GM19397 (cell line): ENCODE measurements at regions not wholly inside any gene's neighbourhood (a gene's known extent, or its start where the extent isn't known, plus 50 kb on each side); places are given as distances from the start of the nearest gene placed in this dataset.
"Not testable (repeated sequence)": the region's sequence is repeated elsewhere in the genome, so short reads cannot be mapped to it uniquely, and the experiment has no call there.

Source experiments
- ATAC-seq: cut with Tn5 transposase; IDR thresholded peaks from one replicate; pipeline ENCODE4 v1.9.1; 2021; ENCODE audit warnings: mild to moderate bottlenecking, moderate library complexity; ENCODE audit not compliant: unreplicated experiment

DNA sequence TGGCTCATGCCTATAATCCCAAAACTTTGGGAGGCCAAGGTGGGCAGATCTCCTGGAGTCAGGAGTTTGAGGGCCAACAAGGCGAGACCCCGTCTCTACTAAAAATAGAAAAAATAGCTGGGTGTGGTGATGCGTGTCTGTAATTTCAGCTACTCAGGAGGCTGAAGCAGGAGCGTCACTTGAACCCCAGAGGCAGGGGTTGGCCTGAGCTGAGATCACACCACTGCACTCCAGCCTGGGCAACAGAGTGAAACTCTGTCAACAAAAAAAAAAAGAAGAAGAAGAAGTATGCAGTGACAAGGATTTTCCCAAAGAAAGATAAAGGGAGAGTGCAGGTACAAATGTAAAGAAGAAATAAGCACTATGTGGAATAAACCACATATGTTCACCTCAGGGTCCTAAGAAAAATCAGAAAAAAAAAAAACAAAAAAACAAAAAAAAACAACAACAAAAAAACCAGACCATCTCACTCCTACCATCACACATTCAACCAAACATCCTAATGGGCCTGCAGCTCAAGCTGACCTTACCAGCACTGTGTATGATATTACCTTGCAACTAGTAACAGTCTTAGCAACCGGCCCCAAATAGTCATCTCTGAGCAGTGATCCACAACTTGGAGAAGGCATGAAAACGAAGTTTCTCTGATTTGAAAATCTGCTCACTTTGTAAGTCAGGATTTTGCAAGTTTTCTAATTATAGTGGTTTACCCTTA is 296.7 kb upstream of the PROK2 start:
- no peak for ATAC-seq

GRCh38 chr3:72080800-72081199 is 295.9 kb upstream of the PROK2 start:
- ATAC-seq = no peak

DNA sequence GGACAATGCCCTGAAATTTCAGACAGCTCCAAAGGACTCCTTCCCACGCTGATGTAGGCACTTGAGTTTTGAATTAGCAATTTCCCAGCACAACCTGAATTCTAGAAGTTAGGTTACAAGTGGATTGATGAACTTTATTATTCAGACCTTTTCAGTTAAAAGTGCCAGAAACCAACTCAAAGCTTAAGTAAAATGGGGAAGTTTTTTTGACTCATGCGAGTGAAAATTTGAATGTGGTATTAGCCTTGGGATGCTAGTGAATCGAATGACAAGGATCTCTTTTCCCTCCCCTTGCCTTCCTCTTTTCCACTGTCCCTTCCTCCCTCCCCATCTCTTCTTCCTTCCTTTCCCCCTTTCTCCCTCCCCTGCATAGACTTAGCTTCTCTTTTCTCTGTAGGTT is 295.1 kb upstream of the PROK2 start:
- ATAC-seq = no peak

DNA sequence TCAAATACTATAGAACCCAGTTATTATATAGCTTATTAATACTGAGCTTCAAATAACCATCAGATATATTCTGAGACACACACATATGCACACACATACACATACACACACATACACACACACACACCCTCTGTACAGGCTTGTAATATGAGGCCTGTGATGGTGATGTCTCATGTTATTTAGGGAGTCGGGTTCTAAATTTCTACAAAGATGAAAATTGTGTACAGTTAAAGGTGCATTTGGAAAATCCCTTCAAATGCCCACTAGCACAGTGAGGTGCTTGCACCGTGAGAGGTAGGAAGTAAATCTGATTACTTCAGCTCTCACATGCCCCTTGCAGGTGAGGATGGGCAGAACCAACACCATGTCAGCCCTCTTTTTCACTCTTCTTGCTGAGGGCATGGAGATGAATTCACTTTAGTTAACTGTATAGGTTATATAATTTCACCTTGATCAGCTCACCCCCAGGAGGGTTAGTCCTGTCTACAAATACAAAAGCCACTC is 294.5 kb upstream of the PROK2 start:
- no peak for ATAC-seq

DNA sequence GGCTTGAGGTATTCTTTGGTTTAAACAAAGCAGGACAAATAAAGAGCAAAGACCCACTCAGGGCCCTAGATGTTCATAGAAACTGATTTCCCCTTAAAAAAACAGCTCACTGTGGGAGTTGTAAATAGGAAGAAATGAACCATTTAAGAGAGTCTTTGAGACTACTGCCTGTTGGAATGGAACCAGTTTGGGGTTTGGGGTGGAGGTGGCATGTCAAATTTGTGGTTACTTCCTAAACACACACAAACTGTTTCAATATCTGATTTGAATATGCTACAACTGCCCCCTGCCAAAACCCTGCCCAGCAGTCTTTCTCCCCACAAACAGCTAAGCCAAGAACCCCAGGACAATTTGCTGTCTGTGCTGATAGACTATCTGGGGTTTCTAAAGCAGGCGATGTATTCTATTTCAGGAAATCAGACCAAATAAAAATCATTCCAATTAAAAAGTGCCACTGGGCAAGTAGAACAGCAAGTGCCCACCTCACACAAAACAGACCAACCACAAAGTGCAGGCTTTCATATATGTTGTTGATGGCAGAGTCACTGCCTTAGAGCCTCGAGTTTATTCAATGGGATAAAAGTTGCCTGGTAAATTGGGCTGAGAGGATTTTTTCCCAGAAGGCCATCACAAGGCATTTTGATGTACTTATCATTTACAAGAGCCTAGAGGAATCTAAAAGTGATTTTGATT is 293.9 kb upstream of the PROK2 start:
- peak; percentile 21 for ATAC-seq

- peak; percentile 64 for ATAC-seq
Measured at GRCh38 chr3:72077473-72078259, 292.7 kb upstream of the PROK2 start.

- not testable (repeated sequence) for ATAC-seq
Measured at GRCh38 chr3:72075848-72076247, 290.9 kb upstream of the PROK2 start.

DNA sequence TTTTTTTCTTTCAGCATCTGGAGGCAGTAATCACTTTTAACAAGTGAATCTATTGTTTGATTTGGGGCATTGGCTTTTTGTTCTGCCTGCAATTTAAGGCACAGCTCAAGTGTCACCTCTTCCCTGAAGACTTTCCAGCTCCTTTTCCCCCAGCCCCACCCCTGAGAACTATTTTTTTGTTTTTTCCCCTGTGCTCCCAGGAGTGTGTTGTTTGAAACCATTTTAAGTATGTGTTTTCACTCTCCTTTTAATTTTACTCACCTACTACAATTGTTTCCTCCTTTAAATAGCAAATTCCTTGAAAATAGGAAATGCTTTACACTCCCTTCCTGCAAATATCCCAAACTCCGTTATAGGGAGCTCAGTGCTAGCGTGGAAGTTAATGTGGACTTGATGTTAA is 286.7 kb upstream of the PROK2 start:
- no peak for ATAC-seq

GRCh38 chr3:72070005-72070404 is 285.1 kb upstream of the PROK2 start:
- no peak for ATAC-seq

DNA sequence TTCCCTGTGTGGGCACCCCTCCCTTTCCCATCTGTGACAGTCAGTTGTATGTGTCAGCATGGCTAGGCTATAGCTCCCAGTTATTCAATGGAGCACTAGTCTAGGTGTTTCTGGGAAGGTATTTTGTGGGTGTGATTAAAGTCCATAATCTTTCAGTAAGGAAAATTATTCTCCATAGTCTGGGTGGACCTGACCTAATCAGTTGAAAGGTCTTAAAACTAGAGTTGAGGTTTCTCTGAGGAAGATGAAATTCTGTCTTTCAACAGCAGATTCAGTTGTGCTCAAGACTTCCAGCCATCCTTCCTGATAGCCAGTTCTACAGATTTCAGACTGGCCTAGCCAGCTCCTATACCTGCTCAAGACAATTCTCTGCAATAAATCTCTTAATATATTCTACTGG is 284.6 kb upstream of the PROK2 start:
- ATAC-seq = no peak

GRCh38 chr3:72068621-72069020 is 283.7 kb upstream of the PROK2 start:
- ATAC-seq = no peak

DNA sequence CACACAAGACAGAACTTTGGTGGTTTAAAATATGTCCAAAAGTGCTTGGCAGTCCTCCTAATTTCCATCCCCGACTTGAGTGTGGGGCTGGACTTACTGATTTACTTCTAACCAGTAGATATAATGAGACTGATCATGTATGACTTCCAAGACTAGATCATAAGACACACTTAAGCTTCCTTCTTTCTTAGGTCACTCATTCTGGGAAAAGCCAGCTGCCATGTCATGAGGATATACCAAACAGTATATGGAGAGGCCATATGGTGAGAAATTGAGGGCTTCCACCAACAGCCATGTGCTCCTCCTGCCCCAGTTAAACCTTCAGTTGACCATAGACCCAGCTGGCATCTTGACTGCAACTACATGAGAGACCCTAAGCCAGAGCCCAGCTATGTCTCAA is 282.8 kb upstream of the PROK2 start:
- ATAC-seq = no peak

DNA sequence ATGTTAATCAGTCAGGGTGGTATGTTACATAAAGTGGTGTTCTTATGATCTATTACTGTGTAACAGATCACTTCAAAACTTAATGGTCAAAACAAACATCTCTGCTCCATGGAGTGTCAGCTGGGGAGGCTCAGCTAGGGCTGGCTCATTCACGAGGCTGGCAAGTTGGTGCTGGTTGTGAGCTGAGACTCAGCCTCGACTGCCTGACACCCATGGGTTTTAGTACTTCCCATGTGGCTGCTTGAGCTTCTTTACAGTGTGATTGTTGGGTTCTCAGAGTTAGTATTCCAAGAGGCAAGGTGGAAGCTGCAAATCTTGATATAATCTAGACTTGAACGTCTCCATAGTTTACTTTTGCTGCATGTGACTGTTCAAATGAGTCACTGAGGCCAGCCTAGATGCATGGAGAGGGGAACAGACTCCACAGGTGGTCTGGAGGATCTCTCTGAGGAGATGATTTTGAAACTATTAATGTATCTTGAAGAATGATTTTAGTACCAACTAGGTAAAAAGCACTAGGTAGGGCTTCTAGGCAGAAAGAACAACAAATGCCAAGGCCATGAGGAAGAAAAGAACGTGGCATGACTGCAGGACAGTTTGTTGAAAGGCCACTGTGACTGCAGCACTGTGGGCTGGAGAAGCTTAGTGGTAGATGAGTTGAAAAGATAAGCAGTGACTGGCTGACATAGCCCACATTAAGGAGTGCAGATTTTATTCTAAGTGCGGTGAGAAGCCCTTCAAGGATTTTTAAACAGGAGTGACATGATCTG is 281.1 kb upstream of the PROK2 start:
- no peak for ATAC-seq

- no peak for ATAC-seq
Measured at GRCh38 chr3:72065236-72065635, 280.3 kb upstream of the PROK2 start.

DNA sequence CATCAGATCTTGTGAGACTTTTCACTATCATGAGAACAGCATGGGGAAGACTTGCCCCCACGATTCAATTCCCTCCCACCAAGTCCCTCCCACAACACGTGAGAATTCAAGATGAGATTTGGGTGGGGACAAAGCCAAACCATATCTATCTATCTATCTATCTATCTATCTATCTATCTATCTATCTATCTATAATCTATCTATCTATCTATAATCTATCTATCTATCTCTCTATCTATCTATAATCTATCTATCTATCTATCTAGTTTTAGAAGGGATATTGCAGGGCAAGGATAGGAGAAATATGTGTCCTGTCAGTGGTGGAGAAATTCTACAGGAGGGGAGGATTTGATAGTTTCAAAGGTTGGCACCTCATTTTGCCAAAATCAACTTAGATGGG is 279.8 kb upstream of the PROK2 start:
- not testable (repeated sequence) for ATAC-seq

GRCh38 chr3:72062017-72062416 is 277.1 kb upstream of the PROK2 start:
- no peak for ATAC-seq

DNA sequence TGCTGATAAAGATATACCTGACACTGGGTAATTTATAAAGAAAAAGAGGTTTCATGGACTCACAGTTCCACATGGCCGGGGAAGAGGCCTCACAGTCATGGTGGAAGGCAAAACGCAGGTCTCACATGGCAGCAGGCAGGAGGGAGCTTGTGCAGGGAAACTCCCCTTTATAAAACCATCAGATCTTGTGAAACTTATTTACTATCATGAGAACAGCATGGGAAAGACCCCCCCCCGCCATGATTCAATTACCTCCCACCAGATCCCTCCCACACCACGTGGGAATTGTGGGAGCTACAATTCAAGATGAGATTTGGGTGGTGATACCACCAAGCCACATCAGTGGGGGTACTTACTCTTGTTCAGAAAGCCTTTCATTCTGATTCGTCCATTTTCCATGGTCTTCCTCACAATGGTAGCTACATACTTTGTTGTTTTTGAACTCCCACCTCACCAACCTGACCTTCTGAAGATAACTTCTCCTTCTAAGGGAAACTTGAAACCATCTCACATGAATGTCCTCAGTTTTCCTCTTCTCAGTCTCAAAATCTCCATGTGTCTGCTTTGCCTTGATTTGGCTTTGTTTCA is 275.6 kb upstream of the PROK2 start:
- ATAC-seq = no peak

GRCh38 chr3:72058493-72059081 is 273.6 kb upstream of the PROK2 start:
- ATAC-seq = no peak

GRCh38 chr3:72055436-72055835 is 270.5 kb upstream of the PROK2 start:
- no peak for ATAC-seq

DNA sequence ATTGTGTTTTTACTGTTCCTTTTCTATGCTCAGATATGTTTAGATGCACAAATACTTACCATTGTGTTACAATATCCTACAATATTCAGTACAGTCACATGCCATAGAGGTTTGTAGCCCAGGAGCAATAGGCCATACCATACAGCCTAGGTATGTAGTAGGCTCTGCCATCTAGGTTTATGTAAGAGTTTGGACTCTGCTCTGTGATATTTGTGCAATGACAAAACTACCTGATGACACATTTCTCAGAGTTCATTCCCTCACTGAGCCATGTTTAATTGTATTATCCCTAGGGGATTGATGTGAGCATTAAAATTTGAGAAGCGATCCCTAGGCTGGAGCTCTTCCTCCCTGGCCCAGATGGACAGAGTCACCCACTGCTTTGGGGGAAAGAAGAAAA is 270.0 kb upstream of the PROK2 start:
- no peak for ATAC-seq
